Effector CD4-positive, alpha-beta T cell (primary cell): ENCODE measurements at regions not wholly inside any gene's neighbourhood (a gene's known extent, or its start where the extent isn't known, plus 50 kb on each side); places are given as distances from the start of the nearest gene placed in this dataset.

Experiments used
- DNase-seq: peaks from one replicate; pipeline ENCODE4 v3.0.0-alpha.2; 2020

GRCh38 chr10:7477538-7478334, 66.9 kb upstream of the SFMBT2 start:
- no peak for DNase-seq

- DNase-seq = no peak
Measured at GRCh38 chr10:7475939-7476338, 65.1 kb upstream of the SFMBT2 start.

GRCh38 chr10:7475046-7475911, 64.4 kb upstream of the SFMBT2 start:
- no peak for DNase-seq

GRCh38 chr10:7474388-7474787, 63.6 kb upstream of the SFMBT2 start:
- no peak for DNase-seq

- DNase-seq = no peak
Measured at GRCh38 chr10:7473474-7473873, 62.6 kb upstream of the SFMBT2 start.

- no peak for DNase-seq
Measured at GRCh38 chr10:7471720-7472367, 61.0 kb upstream of the SFMBT2 start.

- DNase-seq = no peak
Measured at GRCh38 chr10:7470371-7470770, 59.5 kb upstream of the SFMBT2 start.

- DNase-seq = no peak
Measured at GRCh38 chr10:7467031-7467667, 56.3 kb upstream of the SFMBT2 start.

GRCh38 chr10:7464691-7465090, 53.9 kb upstream of the SFMBT2 start:
- DNase-seq = no peak
